DMS114 treated with DMSO at 0.1 percent for 48 hours (cell line): ENCODE measurements at regions not wholly inside any gene's neighbourhood (a gene's known extent, or its start where the extent isn't known, plus 50 kb on each side); places are given as distances from the start of the nearest gene placed in this dataset.

Experiments used
- DNase-seq: peaks from one replicate; lab custom pipeline; 2025; ENCODE audit not compliant: unreplicated experiment; lab: John Stamatoyannopoulos, UW

- no peak for DNase-seq
Measured at GRCh38 chr15:26376243-26376642, 396.6 kb downstream of the GABRB3 start.

GRCh38 chr15:26374806-26375205 lies 398.1 kb downstream of the GABRB3 start:
- DNase-seq, result no peak

DNA sequence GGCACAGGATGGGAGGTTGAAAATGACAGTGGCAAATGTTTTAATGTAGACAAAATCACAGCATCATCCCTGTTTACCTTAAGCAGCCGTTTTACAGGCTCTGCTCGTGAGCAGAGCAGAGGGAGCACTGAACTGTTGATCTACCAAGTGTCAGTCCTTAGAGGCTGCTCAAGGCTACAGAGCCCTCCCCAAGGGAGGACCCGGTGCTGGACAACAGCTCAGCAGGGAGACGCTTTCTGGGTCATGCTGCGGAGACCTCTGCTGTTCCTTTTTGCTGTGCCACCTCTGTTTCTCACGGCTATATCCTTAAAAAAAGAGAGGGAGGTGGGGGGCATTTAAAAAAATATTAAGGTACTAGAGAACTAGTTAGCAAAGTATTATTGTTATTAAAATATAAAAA lies 400.2 kb downstream of the GABRB3 start:
- no peak for DNase-seq

DNA sequence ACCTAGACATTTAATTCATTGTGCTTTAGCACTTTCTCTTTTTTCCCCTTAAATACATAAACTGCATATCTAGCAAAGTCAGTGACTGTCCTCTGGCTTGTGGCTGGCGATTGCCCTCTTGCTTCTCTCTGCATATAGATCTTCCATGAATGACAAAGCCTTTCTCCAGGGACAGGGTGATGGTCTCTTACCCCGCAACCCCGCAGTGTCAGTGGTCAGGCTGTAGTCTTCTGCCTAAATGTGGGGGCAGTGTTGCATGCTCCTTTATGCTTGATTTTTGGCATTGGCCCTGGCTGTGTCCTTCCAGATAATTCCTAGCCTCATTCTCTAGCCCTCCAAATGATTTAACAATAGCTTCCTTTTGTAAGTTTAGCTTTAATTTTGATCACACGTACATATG lies 407.8 kb downstream of the GABRB3 start:
- DNase-seq, result no peak

GRCh38 chr15:26359855-26360254 lies 413.0 kb downstream of the GABRB3 start:
- DNase-seq, result no peak

- DNase-seq, result no peak
Measured at GRCh38 chr15:26358708-26359107, 414.2 kb downstream of the GABRB3 start.

- no peak for DNase-seq
Measured at GRCh38 chr15:26357653-26358052, 415.2 kb downstream of the GABRB3 start.

GRCh38 chr15:26355472-26356074 lies 417.3 kb downstream of the GABRB3 start:
- DNase-seq, result no peak

- no peak for DNase-seq
Measured at GRCh38 chr15:26352909-26353308, 420.0 kb downstream of the GABRB3 start.

- no peak for DNase-seq
Measured at GRCh38 chr15:26352406-26352805, 420.5 kb downstream of the GABRB3 start.

GRCh38 chr15:26325495-26325894 lies 447.4 kb downstream of the GABRB3 start:
- DNase-seq, result no peak

DNA sequence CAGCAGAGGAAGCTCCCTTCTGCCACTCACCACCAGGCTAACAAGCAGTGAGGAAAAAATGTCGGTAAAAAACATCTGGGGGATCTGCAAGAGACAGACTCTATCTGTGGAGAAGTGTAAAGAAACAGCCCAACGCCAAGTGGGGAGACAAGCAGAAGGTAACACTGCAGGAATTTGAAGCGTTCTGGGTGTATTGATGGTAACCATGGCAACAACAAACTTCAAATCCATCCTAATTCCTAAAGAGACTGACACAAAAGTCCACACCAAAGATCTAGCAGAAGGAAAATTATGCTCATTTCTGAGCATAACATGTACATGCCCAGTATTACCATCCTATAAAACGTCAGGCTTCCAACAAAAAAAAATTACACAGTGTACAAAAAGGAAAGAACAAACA lies 449.3 kb downstream of the GABRB3 start:
- no peak for DNase-seq

- DNase-seq, result no peak
Measured at GRCh38 chr15:26318689-26319088, 454.2 kb downstream of the GABRB3 start.

GRCh38 chr15:26314577-26314976 lies 451.4 kb upstream of the ATP10A start:
- no peak for DNase-seq

DNA sequence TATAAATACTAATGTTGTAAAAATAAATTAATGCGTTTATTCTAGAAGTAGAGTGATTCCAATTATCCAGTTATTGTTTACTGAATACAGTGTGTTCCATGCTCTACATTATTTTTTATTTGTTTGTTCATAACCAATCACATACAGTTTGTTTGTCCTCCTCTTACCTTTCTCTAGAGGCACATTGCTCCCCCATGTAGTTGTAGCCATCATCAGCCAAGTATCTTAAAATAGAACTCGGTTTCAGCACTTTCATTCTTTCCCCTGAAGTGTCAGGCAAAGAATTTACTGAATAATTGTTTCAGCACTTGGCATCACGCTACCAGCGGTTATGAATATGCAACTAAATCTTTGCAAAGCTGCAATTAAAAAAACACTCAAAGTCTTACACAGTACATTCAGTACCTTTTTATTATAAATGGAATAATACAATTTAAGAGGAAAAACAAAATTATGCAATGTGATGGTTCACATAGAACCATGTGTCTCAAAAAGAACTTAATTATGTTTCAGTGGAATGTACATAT lies 448.6 kb upstream of the ATP10A start:
- no peak for DNase-seq

GRCh38 chr15:26298659-26299170 lies 435.6 kb upstream of the ATP10A start:
- DNase-seq, result no peak

DNA sequence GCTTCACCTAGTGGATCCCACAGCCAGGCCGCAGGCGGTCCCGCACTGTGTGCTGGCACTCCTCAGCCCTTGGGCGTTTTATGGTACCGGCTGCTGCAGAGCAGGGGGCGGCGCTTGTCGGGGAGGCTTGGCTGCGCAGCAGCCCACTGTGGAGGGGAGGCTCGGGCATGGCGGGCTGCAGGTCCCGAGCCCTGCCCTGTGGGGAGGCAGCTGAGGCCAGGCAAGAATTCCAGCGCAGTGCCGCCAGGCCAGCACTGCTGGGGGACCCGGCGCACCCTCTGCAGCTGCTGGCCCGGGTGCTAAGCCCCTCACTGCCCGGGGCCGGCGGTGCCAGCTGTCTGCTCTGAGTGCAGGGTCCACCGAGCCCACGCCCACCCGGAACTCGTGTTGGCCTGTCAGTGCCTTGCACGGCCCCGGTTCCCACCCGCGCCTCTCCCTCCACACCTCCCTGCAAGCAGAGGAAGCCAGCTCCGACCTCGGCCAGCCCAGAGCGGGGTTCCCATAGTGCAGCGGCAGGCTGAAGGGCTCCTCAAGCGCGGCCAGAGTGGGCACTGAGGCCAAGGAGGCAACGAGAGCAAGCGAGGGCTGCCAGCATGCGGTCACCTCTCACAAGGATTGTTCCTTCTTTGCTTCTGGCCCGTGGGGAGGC lies 435.0 kb upstream of the ATP10A start:
- no peak for DNase-seq

DNA sequence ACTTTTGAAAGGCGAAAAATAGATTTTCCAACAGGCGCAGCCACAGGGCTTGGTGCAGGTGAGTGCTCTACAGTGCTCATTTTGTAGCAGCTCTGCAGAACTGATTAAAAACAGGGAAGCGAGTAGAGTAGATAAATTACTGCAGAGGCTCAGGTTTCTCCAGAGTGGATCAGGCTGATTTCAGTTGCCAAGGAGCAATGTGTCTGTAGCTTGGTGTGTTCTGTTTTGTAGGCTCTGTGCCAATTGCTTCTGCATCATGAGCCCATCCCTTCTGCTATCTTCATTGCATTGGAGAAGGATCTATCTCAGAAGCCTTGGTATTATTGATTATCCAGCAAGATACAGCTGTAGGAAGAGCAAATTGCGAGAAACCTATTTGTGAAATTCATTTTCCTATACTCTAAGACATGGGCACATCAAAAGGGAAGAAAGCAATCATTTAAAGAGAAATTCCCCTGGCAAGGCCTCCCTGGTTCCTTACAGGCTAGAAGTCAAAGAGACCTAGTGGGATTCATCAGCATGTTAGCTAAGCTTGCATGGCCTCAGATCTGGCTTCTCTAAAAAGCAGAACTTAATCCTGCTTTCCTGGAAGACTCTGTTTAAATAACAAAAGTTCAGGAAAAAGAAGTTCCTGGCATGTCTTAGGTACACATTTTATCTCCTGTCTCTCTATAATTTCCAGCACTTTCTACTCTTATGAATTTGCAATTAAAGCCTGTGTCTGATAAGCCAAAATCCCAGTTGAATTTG lies 432.4 kb upstream of the ATP10A start:
- DNase-seq, result no peak

DNA sequence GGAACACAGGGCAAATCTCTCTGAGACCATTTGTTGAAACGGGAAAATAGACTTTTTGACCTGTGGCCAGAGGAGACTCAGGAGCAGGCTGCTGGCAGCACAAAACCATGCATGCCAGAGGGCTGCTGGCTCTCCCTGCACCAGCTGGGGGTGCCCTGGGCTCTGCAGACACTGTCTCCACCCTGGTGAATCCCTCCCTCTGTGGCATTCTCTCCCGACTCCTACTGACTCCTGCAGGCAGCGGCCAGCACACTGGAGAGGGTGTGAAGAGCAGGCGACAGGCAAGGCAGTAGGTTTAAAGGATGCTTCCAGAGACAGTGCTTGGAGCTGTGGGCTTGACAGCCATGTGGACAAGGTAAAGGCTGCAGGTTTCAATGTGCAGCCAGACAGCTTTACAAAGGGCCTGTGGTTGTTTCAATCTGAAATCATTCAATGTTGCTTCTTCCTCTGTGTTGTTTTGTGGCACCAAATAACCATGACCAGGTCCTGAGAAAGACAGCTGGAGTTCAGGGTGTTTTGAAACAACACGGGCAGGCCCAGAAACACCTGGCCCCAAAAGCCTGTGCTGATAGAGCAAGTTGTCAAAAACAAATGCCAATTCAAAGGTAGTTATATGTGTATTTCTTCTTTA lies 431.0 kb upstream of the ATP10A start:
- DNase-seq, result no peak

- no peak for DNase-seq
Measured at GRCh38 chr15:26287381-26287780, 424.3 kb upstream of the ATP10A start.

DNA sequence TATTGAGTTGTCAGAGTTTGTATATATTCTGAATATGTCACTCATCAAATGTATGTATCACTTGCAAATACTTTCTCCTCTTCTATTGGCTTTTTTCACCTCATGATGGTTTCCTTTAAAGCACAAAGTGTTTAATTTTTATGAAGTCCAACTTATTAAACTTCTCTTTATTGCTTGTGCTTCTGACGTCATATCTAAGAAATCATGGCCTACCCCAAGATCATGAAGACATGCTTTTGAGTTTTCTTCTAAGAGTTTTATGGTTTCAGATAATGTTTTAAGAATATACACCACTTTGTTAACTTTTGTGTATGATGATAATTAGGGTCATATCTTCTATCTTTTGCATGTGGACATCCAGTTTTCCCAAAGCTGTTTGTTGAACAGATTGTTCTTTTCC lies 417.2 kb upstream of the ATP10A start:
- DNase-seq, result no peak
